Fibroblast of lung (primary cell): ENCODE measurements at regions not wholly inside any gene's neighbourhood (a gene's known extent, or its start where the extent isn't known, plus 50 kb on each side); places are given as distances from the start of the nearest gene placed in this dataset.

Experiments used
- DNase-seq, 2 donors: peaks; one replicate each; pipeline versions ENCODE4 v3.0.0 to v3.0.0-alpha.2; 2010; ENCODE audit warnings: low read depth in 2 of 2
- H2AFZ ChIP-seq: 2 replicates; pipeline ENCODE4 v1.5.1; 2012; ENCODE audit warnings: low read length, control low read depth, inconsistent platforms
- H3K27ac ChIP-seq: 2 replicates; pipeline ENCODE4 v1.5.1; 2011; ENCODE audit warnings: low read length, control low read depth; ENCODE audit not compliant: insufficient read depth
- H3K27me3 ChIP-seq: 2 replicates; pipeline ENCODE4 v1.5.1; 2011; ENCODE audit warnings: mild to moderate bottlenecking, low read length; ENCODE audit not compliant: control insufficient read depth, insufficient read depth
- H3K36me3 ChIP-seq: 2 replicates; pipeline ENCODE4 v1.5.1; 2011; ENCODE audit warnings: low read length; ENCODE audit not compliant: control insufficient read depth, insufficient read depth
- H3K4me1 ChIP-seq: 2 replicates; pipeline ENCODE4 v1.5.1; 2011; ENCODE audit warnings: low read length; ENCODE audit not compliant: control insufficient read depth, insufficient read depth; ENCODE audit errors: extremely low read depth
- H3K4me2 ChIP-seq: 2 replicates; pipeline ENCODE4 v1.5.1; 2011; ENCODE audit warnings: low read length, control low read depth; ENCODE audit not compliant: insufficient read depth; ENCODE audit errors: extremely low read depth
- H3K4me3 ChIP-seq, 4 experiments: fragments of 200-600 bp in 1 of 4; sonication (generic) in 1 of 4; replicated peaks in 1 of 4; 2 replicates each; pipeline ENCODE4 v1.5.1; 2011 to 2016; ENCODE audit warnings: low read length in 4 of 4, low read depth in 3 of 4, mild to moderate bottlenecking in 3 of 4, control low read depth in 2 of 4, inconsistent platforms in 1 of 4, mixed read lengths in 1 of 4; ENCODE audit not compliant: insufficient read depth in 1 of 4; ENCODE audit errors: control extremely low read depth in 1 of 4
- H3K79me2 ChIP-seq: 2 replicates; pipeline ENCODE4 v1.5.1; 2012; ENCODE audit warnings: mild to moderate bottlenecking, low read length, inconsistent platforms; ENCODE audit not compliant: control insufficient read depth, insufficient read depth
- H3K9ac ChIP-seq: 2 replicates; pipeline ENCODE4 v1.5.1; 2011; ENCODE audit warnings: mild to moderate bottlenecking, low read length, control low read depth; ENCODE audit not compliant: insufficient read depth
- H3K9me3 ChIP-seq: 2 replicates; pipeline ENCODE4 v1.5.1; 2012; ENCODE audit warnings: low read depth, low read length; ENCODE audit not compliant: control insufficient read depth, insufficient read depth
- H4K20me1 ChIP-seq: 2 replicates; pipeline ENCODE4 v1.5.1; 2011; ENCODE audit warnings: low read length; ENCODE audit not compliant: control insufficient read depth, insufficient read depth; ENCODE audit errors: extremely low read depth
- EZH2 ChIP-seq: IDR thresholded peaks from 2 replicates; pipeline ENCODE4 v1.5.1; 2012; ENCODE audit warnings: low read length, control low read depth, mild to moderate bottlenecking; ENCODE audit errors: missing control alignments
- TF ChIP-seq, protein P1 (sequence below), 2 donors: IDR thresholded peaks in 1 of 2; conservative IDR thresholded peaks in 1 of 2; 1 replicate in 1 of 2; 2 replicates in 1 of 2; pipeline ENCODE4 v1.5.1; 2011 to 2012; ENCODE audit warnings: low read length in 2 of 2, control low read depth in 1 of 2, inconsistent platforms in 1 of 2, low read depth in 1 of 2, mild to moderate bottlenecking in 1 of 2

DNA sequence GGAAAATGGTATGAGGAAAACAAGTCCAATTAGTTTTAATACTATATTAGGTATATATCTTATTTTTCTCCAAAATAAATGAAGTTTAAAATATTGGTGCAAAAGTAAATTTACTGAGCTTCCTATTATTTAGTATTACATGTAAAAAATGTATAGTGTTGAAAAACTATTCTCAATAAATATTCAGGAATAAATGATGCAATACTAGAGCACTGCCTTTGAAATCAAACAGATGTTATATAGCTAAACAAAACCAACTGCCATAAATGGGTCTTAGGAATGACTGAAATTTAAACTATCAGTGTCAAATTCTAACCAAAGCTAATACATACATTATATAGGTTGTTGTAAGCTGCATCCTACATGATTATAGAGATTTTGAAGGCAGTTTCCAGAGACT is 1434.0 kb upstream of the LRRTM3 start:
- Histone ChIP-seq H3K79me2 (no peaks in the 10 kb centered on the region), H3K9me3 (no peaks in the 10 kb centered on the region), H2AFZ (no peak overlapping the region), H3K4me1 (no peaks in the 10 kb centered on the region), H3K9ac (no peak overlapping the region), H3K27ac (no peak overlapping the region), H3K36me3 (no peaks in the 10 kb centered on the region), H3K27me3 (no peaks in the 10 kb centered on the region), H3K4me3 (no peak overlapping the region), H3K4me2 (no peak overlapping the region), H4K20me1 (no peaks in the 10 kb centered on the region)
- TF ChIP-seq, protein P1, sequence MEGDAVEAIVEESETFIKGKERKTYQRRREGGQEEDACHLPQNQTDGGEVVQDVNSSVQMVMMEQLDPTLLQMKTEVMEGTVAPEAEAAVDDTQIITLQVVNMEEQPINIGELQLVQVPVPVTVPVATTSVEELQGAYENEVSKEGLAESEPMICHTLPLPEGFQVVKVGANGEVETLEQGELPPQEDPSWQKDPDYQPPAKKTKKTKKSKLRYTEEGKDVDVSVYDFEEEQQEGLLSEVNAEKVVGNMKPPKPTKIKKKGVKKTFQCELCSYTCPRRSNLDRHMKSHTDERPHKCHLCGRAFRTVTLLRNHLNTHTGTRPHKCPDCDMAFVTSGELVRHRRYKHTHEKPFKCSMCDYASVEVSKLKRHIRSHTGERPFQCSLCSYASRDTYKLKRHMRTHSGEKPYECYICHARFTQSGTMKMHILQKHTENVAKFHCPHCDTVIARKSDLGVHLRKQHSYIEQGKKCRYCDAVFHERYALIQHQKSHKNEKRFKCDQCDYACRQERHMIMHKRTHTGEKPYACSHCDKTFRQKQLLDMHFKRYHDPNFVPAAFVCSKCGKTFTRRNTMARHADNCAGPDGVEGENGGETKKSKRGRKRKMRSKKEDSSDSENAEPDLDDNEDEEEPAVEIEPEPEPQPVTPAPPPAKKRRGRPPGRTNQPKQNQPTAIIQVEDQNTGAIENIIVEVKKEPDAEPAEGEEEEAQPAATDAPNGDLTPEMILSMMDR (conservative IDR thresholded peaks at IDR 0.05 in 1 of 2, IDR thresholded peaks at IDR 0.05 in 1 of 2; ENCODE audit: low read depth in 1 of 2, low read length in 2 of 2), result no peak
- peak in 1 of 2 donors; percentile 37 for DNase-seq

DNA sequence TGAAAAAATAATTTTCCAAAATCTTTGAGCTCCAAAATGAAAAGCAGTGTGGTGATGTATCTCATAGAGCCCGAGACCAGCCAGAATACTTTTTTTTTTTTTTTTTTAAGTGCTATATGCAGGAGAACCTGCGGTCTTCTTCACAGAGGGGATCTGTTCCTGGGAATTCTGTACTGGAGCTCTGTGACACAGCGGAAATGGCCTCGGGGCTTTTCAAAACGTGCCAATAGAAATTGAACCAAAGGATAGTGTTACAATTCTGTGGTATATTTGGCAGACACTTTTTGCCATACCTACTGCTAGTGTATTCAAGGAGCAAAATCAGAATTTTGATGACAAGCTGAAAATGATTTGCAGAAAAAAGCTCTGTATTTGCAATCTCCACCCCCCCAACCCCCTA is 1429.3 kb upstream of the LRRTM3 start:
- H3K27ac ChIP-seq, result no peak overlapping the region
- H3K4me2 ChIP-seq, result no peak overlapping the region
- no peak for DNase-seq
- H3K4me3 ChIP-seq, result no peak overlapping the region
- no peaks in the 10 kb centered on the region for H3K9me3 ChIP-seq
- no peak overlapping the region for H3K9ac ChIP-seq
- H4K20me1 ChIP-seq, result no peaks in the 10 kb centered on the region
- H2AFZ ChIP-seq, result no peak overlapping the region
- H3K4me1 ChIP-seq, result no peaks in the 10 kb centered on the region
- TF ChIP-seq, protein P1 (conservative IDR thresholded peaks at IDR 0.05 in 1 of 2, IDR thresholded peaks at IDR 0.05 in 1 of 2; ENCODE audit: low read depth in 1 of 2, low read length in 2 of 2), result no peak
- no peak for TF ChIP-seq EZH2
- no peaks in the 10 kb centered on the region for H3K79me2 ChIP-seq
- no peaks in the 10 kb centered on the region for H3K27me3 ChIP-seq
- H3K36me3 ChIP-seq, result no peaks in the 10 kb centered on the region

DNA sequence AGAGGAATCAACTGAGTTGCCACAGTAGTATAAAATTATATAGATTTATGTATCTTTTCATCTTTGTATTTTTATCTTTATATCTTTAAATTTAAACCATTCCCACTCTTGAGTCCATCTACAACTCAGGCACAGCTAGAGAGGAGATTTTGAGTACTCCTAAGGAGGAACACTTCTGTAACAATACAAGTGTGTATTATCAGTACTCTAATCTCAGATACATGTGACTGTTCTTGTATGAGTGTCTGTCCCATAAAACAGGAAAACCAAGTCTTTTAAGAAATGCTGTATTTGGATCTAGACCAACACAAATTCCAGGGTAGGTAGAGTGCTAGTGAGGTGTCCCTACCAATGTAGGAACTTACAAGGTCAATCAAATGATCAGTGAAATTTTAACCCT is 1428.0 kb upstream of the LRRTM3 start:
- H3K9ac ChIP-seq, result no peak overlapping the region
- no peak overlapping the region for H3K4me3 ChIP-seq
- DNase-seq, result no peak
- no peaks in the 10 kb centered on the region for H3K27me3 ChIP-seq
- no peaks in the 10 kb centered on the region for H3K4me1 ChIP-seq
- H4K20me1 ChIP-seq, result no peaks in the 10 kb centered on the region
- H2AFZ ChIP-seq, result no peak overlapping the region
- H3K79me2 ChIP-seq, result no peaks in the 10 kb centered on the region
- no peak overlapping the region for H3K4me2 ChIP-seq
- no peaks in the 10 kb centered on the region for H3K9me3 ChIP-seq
- no peak overlapping the region for H3K27ac ChIP-seq
- TF ChIP-seq EZH2, result no peak
- TF ChIP-seq, protein P1 (conservative IDR thresholded peaks at IDR 0.05 in 1 of 2, IDR thresholded peaks at IDR 0.05 in 1 of 2; ENCODE audit: low read depth in 1 of 2, low read length in 2 of 2), result no peak
- no peaks in the 10 kb centered on the region for H3K36me3 ChIP-seq
